Breast epithelium (tissue), 3 donors: ENCODE measurements at regions not wholly inside any gene's neighbourhood (a gene's known extent, or its start where the extent isn't known, plus 50 kb on each side); places are given as distances from the start of the nearest gene placed in this dataset.

ENCODE experiments used
- CTCF ChIP-seq, 3 donors: fragments of 450-650 bp; IDR thresholded peaks; one replicate each; pipeline ENCODE4 v1.5.1; 2016 to 2017; ENCODE audit warnings: antibody characterized with exemption in 3 of 3, mild to moderate bottlenecking in 3 of 3, moderate library complexity in 3 of 3
- POLR2A ChIP-seq: fragments of 450-650 bp; IDR thresholded peaks from one replicate; pipeline ENCODE4 v1.6.1; 2016; ENCODE audit warnings: antibody characterized with exemption, mild to moderate bottlenecking, moderate library complexity
- POLR2AphosphoS5 ChIP-seq, 3 donors: sonication (generic); formaldehyde crosslinking; IDR thresholded peaks; one replicate each; pipeline ENCODE4 v1.6.1; 2017; ENCODE audit warnings: antibody characterized with exemption in 3 of 3

GRCh38 chr5:40374853-40375252 is 304.9 kb upstream of the PTGER4 start:
- TF ChIP-seq CTCF (IDR thresholded peaks at IDR 0.05) (no peak), POLR2A (no peak), POLR2AphosphoS5 (IDR thresholded peaks at IDR 0.05) (no peak)
